Parathyroid adenoma (tissue), 2 donors: ENCODE measurements at regions not wholly inside any gene's neighbourhood (a gene's known extent, or its start where the extent isn't known, plus 50 kb on each side); places are given as distances from the start of the nearest gene placed in this dataset.

ENCODE experiments used
- H2AFZ ChIP-seq: fragments of 300-600 bp; sonication (generic); one replicate; pipeline ENCODE4 v1.7.0; 2017; ENCODE audit warnings: antibody characterized with exemption, mild to moderate bottlenecking
- H3K27ac ChIP-seq: fragments of 300-600 bp; sonication (generic); one replicate; pipeline ENCODE4 v1.7.0; 2017
- H3K27me3 ChIP-seq: fragments of 300-600 bp; sonication (generic); one replicate; pipeline ENCODE4 v1.7.0; 2017; ENCODE audit warnings: low read length; ENCODE audit not compliant: control insufficient read depth, insufficient read depth
- H3K36me3 ChIP-seq: fragments of 300-600 bp; sonication (generic); one replicate; pipeline ENCODE4 v1.7.0; 2017; ENCODE audit warnings: low read length; ENCODE audit not compliant: control insufficient read depth, insufficient read depth
- H3K4me1 ChIP-seq: fragments of 300-600 bp; sonication (generic); one replicate; pipeline ENCODE4 v1.7.0; 2017; ENCODE audit warnings: control low read depth
- H3K4me2 ChIP-seq: fragments of 300-600 bp; sonication (generic); one replicate; pipeline ENCODE4 v1.7.0; 2017; ENCODE audit warnings: low read length
- H3K4me3 ChIP-seq: fragments of 300-600 bp; sonication (generic); one replicate; pipeline ENCODE4 v1.7.0; 2017; ENCODE audit warnings: low read depth, low read length
- H3K79me2 ChIP-seq: fragments of 300-600 bp; sonication (generic); one replicate; pipeline ENCODE4 v1.7.0; 2017; ENCODE audit warnings: control low read depth
- H3K9ac ChIP-seq: fragments of 300-600 bp; sonication (generic); one replicate; pipeline ENCODE4 v1.7.0; 2017; ENCODE audit warnings: mild to moderate bottlenecking
- H3K9me3 ChIP-seq: fragments of 300-600 bp; sonication (generic); one replicate; pipeline ENCODE4 v1.7.0; 2017; ENCODE audit warnings: low read length; ENCODE audit not compliant: control insufficient read depth
- TF ChIP-seq, protein P1 (sequence below): fragments of 300-600 bp; sonication (generic); IDR thresholded peaks from one replicate; pipeline ENCODE4 v1.7.0; 2017; ENCODE audit warnings: antibody characterized with exemption, mild to moderate bottlenecking
- donor health status: primary hyperparathyroidism.

DNA sequence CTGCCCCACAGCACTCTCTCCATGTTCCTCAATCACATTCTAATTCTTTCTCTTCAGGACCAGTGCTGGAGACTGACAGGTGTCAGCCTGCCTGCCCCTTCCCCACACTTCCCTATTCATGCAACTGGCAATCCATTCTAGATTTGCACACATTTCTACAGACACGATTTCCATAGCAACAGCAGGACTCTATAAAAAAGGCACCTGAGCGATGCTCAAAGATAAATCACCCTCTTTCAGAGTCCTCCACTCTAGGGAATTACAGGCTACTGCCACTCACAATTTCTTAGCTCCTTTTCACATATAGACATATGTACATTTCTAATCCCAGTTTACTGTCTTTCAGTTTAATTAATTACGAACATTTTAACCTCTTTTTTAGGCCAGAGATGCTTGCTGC lies 118.1 kb upstream of the ANKRD1 start:
- H3K4me1 ChIP-seq = peaks cover 8% of the 10 kb centered on the region
- H3K79me2 ChIP-seq = no peaks in the 10 kb centered on the region
- TF ChIP-seq, protein P1, sequence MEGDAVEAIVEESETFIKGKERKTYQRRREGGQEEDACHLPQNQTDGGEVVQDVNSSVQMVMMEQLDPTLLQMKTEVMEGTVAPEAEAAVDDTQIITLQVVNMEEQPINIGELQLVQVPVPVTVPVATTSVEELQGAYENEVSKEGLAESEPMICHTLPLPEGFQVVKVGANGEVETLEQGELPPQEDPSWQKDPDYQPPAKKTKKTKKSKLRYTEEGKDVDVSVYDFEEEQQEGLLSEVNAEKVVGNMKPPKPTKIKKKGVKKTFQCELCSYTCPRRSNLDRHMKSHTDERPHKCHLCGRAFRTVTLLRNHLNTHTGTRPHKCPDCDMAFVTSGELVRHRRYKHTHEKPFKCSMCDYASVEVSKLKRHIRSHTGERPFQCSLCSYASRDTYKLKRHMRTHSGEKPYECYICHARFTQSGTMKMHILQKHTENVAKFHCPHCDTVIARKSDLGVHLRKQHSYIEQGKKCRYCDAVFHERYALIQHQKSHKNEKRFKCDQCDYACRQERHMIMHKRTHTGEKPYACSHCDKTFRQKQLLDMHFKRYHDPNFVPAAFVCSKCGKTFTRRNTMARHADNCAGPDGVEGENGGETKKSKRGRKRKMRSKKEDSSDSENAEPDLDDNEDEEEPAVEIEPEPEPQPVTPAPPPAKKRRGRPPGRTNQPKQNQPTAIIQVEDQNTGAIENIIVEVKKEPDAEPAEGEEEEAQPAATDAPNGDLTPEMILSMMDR = no peak
- H2AFZ ChIP-seq = no peak overlapping the region
- H3K27me3 ChIP-seq = no peaks in the 10 kb centered on the region
- no peak overlapping the region for H3K4me3 ChIP-seq
- H3K9me3 ChIP-seq = no peaks in the 10 kb centered on the region
- no peak overlapping the region for H3K27ac ChIP-seq
- no peaks in the 10 kb centered on the region for H3K36me3 ChIP-seq
- H3K9ac ChIP-seq = no peak overlapping the region
- H3K4me2 ChIP-seq = no peak overlapping the region

DNA sequence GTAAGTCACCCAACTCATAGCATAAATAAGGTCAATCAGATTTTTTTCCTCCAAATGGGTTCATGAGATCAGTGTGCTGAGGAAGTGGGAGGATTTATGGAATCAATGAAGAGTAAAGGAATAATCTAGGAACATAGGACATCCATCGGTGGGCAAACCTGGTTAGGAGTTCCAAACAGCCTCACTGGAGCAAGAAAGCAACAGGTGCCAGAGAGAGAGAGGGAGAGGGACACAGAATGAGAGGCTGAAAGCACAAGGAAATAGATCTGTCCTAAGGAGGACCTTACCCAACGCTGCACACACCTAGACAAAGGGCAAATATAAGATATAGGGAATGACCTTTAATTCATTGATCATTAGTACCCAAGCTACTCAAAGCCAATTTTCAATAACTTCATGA lies 119.5 kb upstream of the ANKRD1 start:
- Histone ChIP-seq H3K27ac (no peak overlapping the region), H3K9me3 (no peaks in the 10 kb centered on the region)

DNA sequence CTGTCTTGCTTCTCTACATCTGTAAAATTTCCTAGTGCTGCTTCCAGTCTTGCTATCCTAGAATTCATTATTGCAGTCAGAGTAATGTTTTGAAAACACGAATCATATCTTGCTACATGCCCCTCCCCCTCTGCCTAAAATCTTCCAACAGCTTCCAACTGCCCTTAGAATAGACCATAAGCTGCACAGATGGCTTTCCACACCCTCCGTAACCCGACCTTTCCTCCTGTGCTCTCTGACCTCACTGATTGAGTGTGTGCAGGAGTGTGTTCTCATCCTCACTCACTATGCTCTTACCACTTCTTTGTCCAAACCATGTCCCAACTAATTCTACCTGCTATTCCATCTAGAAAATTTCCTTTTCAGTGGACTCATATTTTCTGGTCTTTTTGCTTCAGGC lies 121.2 kb upstream of the ANKRD1 start:
- no peaks in the 10 kb centered on the region for H3K79me2 ChIP-seq
- H3K27ac ChIP-seq = no peak overlapping the region
- H2AFZ ChIP-seq = no peak overlapping the region
- no peaks in the 10 kb centered on the region for H3K36me3 ChIP-seq
- no peak overlapping the region for H3K4me3 ChIP-seq
- TF ChIP-seq, protein P1 = no peak
- no peak overlapping the region for H3K9ac ChIP-seq
- H3K4me2 ChIP-seq = no peak overlapping the region
- no peaks in the 10 kb centered on the region for H3K27me3 ChIP-seq
- no peaks in the 10 kb centered on the region for H3K4me1 ChIP-seq
- no peaks in the 10 kb centered on the region for H3K9me3 ChIP-seq

More for the DNA sequence above, 119.5 kb upstream of the ANKRD1 start:
- no peak overlapping the region for H3K9ac ChIP-seq
- H3K79me2 ChIP-seq = no peaks in the 10 kb centered on the region
- no peak overlapping the region for H3K4me3 ChIP-seq
- H3K4me1 ChIP-seq = peaks cover 1% of the 10 kb centered on the region
- TF ChIP-seq, protein P1 = no peak
- no peak overlapping the region for H3K4me2 ChIP-seq
- H2AFZ ChIP-seq = no peak overlapping the region
- no peaks in the 10 kb centered on the region for H3K27me3 ChIP-seq
- H3K36me3 ChIP-seq = no peaks in the 10 kb centered on the region

DNA sequence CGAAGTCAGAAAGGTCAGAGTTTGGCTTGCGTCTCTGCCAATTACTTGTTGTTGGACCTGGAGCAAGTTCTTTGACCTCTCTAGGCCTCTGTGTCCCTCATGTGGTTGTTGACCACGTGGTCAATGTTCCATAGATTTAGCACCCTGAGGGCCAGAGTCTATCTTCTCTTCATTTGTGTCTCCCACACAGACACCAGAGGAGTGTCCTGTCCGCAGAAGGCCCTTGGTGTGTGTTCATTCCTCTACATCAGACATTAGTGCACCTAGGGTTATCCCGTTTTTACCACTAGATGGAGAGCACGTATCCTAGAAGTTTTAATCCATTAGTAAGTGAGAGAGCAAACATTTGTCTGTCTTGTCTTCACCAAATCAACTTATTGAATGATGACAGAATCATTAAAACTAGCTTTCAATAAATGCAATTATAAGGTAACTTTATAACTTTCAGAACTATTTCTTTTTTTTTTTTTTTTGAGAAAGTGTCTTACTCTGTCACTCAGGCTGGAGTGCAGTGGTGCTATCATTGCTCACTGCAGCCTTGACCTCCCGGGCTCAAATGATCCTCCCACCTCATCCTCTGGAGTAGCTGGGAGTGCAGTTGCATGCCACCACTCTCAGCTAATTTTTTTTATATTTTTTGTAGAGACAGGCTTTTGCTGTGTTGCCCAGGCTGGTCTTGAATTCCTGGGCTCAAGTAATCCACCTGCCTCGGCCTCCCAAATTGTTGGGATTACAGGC lies 122.5 kb upstream of the ANKRD1 start:
- Histone ChIP-seq H3K27ac (no peak overlapping the region), H3K79me2 (no peaks in the 10 kb centered on the region), H3K27me3 (no peaks in the 10 kb centered on the region), H3K36me3 (no peaks in the 10 kb centered on the region), H3K4me2 (no peak overlapping the region), H2AFZ (no peak overlapping the region), H3K4me3 (no peak overlapping the region), H3K9me3 (no peaks in the 10 kb centered on the region), H3K4me1 (no peaks in the 10 kb centered on the region), H3K9ac (no peak overlapping the region)
- TF ChIP-seq, protein P1 = no peak

DNA sequence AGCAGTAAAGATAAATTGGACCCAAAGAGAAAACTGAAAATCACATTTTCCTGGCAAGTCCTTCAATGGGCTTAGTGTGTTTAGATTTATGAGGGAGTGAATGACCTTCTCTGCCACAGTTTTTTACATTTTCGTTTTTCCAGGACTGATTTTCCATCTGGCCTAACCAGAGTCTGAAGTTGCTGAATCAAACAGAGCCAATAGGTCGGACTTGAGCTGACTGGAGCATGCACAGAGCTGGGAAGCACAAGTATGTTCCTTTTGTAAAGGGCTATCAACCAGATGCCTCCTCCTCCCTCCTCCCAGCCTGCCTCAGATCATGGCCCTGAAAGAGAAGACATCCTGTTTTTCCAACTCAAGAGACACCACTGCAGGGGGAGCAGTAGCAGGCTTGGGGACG lies 126.0 kb upstream of the ANKRD1 start:
- no peaks in the 10 kb centered on the region for H3K4me1 ChIP-seq
- no peak overlapping the region for H3K4me3 ChIP-seq
- H3K4me2 ChIP-seq = no peak overlapping the region
- no peaks in the 10 kb centered on the region for H3K79me2 ChIP-seq
- H2AFZ ChIP-seq = no peak overlapping the region
- H3K36me3 ChIP-seq = no peaks in the 10 kb centered on the region
- TF ChIP-seq, protein P1 = no peak
- H3K9ac ChIP-seq = no peak overlapping the region
- H3K27me3 ChIP-seq = no peaks in the 10 kb centered on the region
- H3K9me3 ChIP-seq = no peaks in the 10 kb centered on the region
- H3K27ac ChIP-seq = no peak overlapping the region
